ENCODE measurements at regions not wholly inside any gene's neighbourhood (a gene's known extent, or its start where the extent isn't known, plus 50 kb on each side); places are given as distances from the start of the nearest gene placed in this dataset.

DNA sequence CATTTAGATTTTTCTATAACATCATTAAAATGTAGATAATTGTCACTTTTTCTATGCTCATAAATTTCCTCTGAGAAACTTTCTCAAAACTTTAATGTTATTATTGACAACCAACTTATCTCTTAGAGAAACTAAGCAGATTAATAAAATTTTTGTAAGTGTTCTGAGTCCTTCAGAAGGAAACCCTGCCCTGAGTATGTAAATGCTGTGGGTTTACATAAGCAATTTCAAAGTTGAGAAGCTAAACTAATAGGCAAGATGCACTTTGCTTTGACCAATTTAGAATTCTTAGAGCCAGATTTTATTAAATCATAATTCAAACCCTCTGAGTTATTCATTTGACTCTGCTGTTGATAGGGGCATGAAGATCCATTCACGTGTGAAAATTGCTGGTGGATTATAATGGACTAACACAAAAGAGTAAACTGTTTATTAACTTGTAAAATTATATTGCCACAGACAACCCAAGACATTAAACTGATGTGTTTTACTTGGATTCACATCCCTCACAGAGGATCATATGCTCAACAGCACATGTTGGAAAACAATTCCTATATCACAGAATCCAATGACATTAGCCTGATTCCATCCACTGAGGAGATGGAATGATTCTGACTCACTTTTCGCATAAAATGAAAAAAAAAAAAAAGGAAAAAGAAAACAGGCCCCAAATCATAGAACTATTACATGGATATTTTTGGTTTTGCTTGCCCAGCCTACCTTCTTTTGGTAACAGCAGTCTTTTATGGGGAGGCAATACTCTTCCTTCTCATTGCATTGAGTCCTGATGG is 453.7 kb upstream of the HTR2A start:
- H3K27me3 ChIP-seq = no peaks in the 10 kb centered on the region
- H3K4me3 ChIP-seq = no peak overlapping the region
- DNase-seq (ENCODE audit: extremely low spot score) = no peak
- 78% methylated on average over 2 of the region's 2 CpGs for WGBS
- no peaks in the 10 kb centered on the region for H3K36me3 ChIP-seq
- H3K27ac ChIP-seq (replicated peaks in 1 of 4) = no peak overlapping the region
- TF ChIP-seq POLR2AphosphoS5 (IDR thresholded peaks at IDR 0.05) (no peak), POLR2A (IDR thresholded peaks at IDR 0.05; ENCODE audit: low read depth) (no peak)
- H3K4me1 ChIP-seq = no peaks in the 10 kb centered on the region
- peaks cover 0 to under 1% (median 0%) of the 10 kb centered on the region in 4 donors for H3K9me3 ChIP-seq
- intact Hi-C loops (cut with DNase I) = no loop called here

DNA sequence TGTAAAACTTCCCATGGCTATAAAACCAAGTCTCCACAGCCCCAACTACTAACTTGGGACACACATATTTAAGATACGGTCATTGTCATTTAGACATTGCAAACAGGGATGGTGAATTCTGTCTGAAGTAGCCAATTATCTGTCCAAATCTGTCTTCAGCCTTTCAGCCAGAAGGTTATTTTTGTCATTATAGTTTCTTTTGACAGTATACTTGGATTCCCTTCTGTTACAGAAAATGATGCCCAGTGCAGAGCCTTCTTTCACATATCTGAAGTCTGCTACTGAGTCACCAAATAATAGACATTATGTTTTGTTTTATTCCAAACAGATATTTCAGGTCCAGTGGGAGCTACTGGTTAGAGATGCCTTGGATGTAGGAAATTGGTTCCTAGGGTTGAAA is 452.4 kb upstream of the HTR2A start:
- no peaks in the 10 kb centered on the region for H3K27me3 ChIP-seq
- H3K27ac ChIP-seq (replicated peaks in 1 of 4) = no peak overlapping the region
- H3K4me3 ChIP-seq = no peak overlapping the region
- H3K9me3 ChIP-seq = peaks cover 0 to 3% (median 0%) of the 10 kb centered on the region in 4 donors
- 89% methylated on average over 1 of the region's 1 CpG for WGBS
- intact Hi-C loops (cut with DNase I) = no loop called here
- no peaks in the 10 kb centered on the region for H3K4me1 ChIP-seq
- TF ChIP-seq POLR2AphosphoS5 (IDR thresholded peaks at IDR 0.05) = no peak
- TF ChIP-seq EP300 (IDR thresholded peaks at IDR 0.05) = no peak
- no peak for TF ChIP-seq POLR2A (IDR thresholded peaks at IDR 0.05; ENCODE audit: low read depth)
- TF ChIP-seq CTCF (IDR thresholded peaks at IDR 0.05) = no peak
- no peaks in the 10 kb centered on the region for H3K36me3 ChIP-seq
- DNase-seq (ENCODE audit: extremely low spot score) = no peak

GRCh38 chr13:47337781-47338507 is 441.1 kb upstream of the HTR2A start:
- TF ChIP-seq POLR2AphosphoS5 (IDR thresholded peaks at IDR 0.05) (no peak), POLR2A (IDR thresholded peaks at IDR 0.05; ENCODE audit: low read depth) (no peak), CTCF (IDR thresholded peaks at IDR 0.05) (no peak), EP300 (IDR thresholded peaks at IDR 0.05) (no peak)
- peaks cover 0 to 17% (median 0%) of the 10 kb centered on the region in 4 donors for H3K9me3 ChIP-seq
- H3K27ac ChIP-seq (replicated peaks in 1 of 4) = no peak overlapping the region
- no peak for DNase-seq (ENCODE audit: extremely low spot score)
- no peaks in the 10 kb centered on the region for H3K27me3 ChIP-seq
- intact Hi-C loops (cut with DNase I) = no loop called here
- WGBS = 88% methylated on average over 5 of the region's 7 CpGs
- H3K4me1 ChIP-seq = no peaks in the 10 kb centered on the region
- no peaks in the 10 kb centered on the region for H3K36me3 ChIP-seq
- H3K4me3 ChIP-seq = no peak overlapping the region

GRCh38 chr13:47334173-47334572 is 437.3 kb upstream of the HTR2A start:
- DNase-seq (ENCODE audit: extremely low spot score) = no peak
- intact Hi-C loops (cut with DNase I) = no loop called here
- no peaks in the 10 kb centered on the region for H3K36me3 ChIP-seq
- WGBS = 30% methylated on average over 3 of the region's 3 CpGs
- no peaks in the 10 kb centered on the region for H3K27me3 ChIP-seq
- H3K4me3 ChIP-seq = no peak overlapping the region
- peaks cover 0 to 9% (median 0%) of the 10 kb centered on the region in 4 donors for H3K4me1 ChIP-seq
- no peak for TF ChIP-seq POLR2A (IDR thresholded peaks at IDR 0.05; ENCODE audit: low read depth)
- no peak for TF ChIP-seq EP300 (IDR thresholded peaks at IDR 0.05)
- TF ChIP-seq POLR2AphosphoS5 (IDR thresholded peaks at IDR 0.05) = no peak
- no peak for TF ChIP-seq CTCF (IDR thresholded peaks at IDR 0.05)
- H3K27ac ChIP-seq (replicated peaks in 1 of 4) = peak overlapping the region in 1 of 4 donors; percentile 14
- no peaks in the 10 kb centered on the region for H3K9me3 ChIP-seq

- intact Hi-C loops (cut with DNase I) = no loop called here
- Histone ChIP-seq H3K4me1 (peaks cover 0 to 9% (median 0%) of the 10 kb centered on the region in 4 donors), H3K27ac (replicated peaks in 1 of 4) (peak overlapping the region in 1 of 4 donors; percentile 30), H3K4me3 (no peak overlapping the region), H3K9me3 (no peaks in the 10 kb centered on the region), H3K36me3 (no peaks in the 10 kb centered on the region), H3K27me3 (no peaks in the 10 kb centered on the region)
- WGBS = 60% methylated on average over 4 of the region's 4 CpGs
- no peak for DNase-seq (ENCODE audit: extremely low spot score)
- TF ChIP-seq POLR2AphosphoS5 (IDR thresholded peaks at IDR 0.05) = no peak
- no peak for TF ChIP-seq CTCF (IDR thresholded peaks at IDR 0.05)
- TF ChIP-seq EP300 (IDR thresholded peaks at IDR 0.05) = no peak
- TF ChIP-seq POLR2A (IDR thresholded peaks at IDR 0.05; ENCODE audit: low read depth) = no peak
Observed at GRCh38 chr13:47332149-47332548, 435.3 kb upstream of the HTR2A start.

All from esophagus muscularis mucosa (tissue), 4 donors.